ENCODE measurements at regions not wholly inside any gene's neighbourhood (a gene's known extent, or its start where the extent isn't known, plus 50 kb on each side); places are given as distances from the start of the nearest gene placed in this dataset.

GRCh38 chr11:80455818-80456217 lies 1015.0 kb upstream of the TENM4 start:
- Histone ChIP-seq H3K23me2 (ENCODE audit: low read depth, low read length) (no peaks in the 10 kb centered on the region), H4K8ac (ENCODE audit: extremely low read depth, insufficient read depth, low read length) (no peak overlapping the region), H3K56ac (replicated peaks; ENCODE audit: insufficient read length, low read depth, low read length) (no peak overlapping the region), H2BK5ac (ENCODE audit: low read depth, low read length) (no peak overlapping the region), H2AFZ (ENCODE audit: low read length) (no peak overlapping the region), H3K4me1 (replicated peaks in 1 of 4; ENCODE audit: control insufficient read depth in 3 of 4, insufficient read depth in 4 of 4, low read length in 3 of 4) (peaks cover 0 to 3% (median 0%) of the 10 kb centered on the region in 4 experiments; a peak in 1 of 7 replicates), H4K20me1 (replicated peaks in 1 of 2; ENCODE audit: control insufficient read depth in 1 of 2, insufficient read depth in 2 of 2, low read length in 2 of 2) (no peaks in the 10 kb centered on the region), H3K9me3 (ENCODE audit: insufficient read depth in 2 of 2, low read depth in 1 of 2, low read length in 1 of 2) (no peaks in the 10 kb centered on the region), H2BK120ac (replicated peaks; ENCODE audit: low read depth, low read length) (no peak overlapping the region), H3K23ac (ENCODE audit: insufficient read length) (no peak overlapping the region), H3K4me3 (ENCODE audit: extremely low read depth in 1 of 4, insufficient read depth in 2 of 4, low read depth in 3 of 4, low read length in 4 of 4) (no peak overlapping the region), H3K14ac (ENCODE audit: insufficient read length) (no peak overlapping the region), H2AK5ac (ENCODE audit: low read depth, low read length) (no peak overlapping the region), H3K79me1 (ENCODE audit: low read depth, low read length) (no peaks in the 10 kb centered on the region), H3K27me3 (replicated peaks in 1 of 4; ENCODE audit: control insufficient read depth in 3 of 4, extremely low read depth in 1 of 4, insufficient read depth in 3 of 4, low read length in 3 of 4) (no peaks in the 10 kb centered on the region), H3K9ac (replicated peaks in 1 of 4; ENCODE audit: extremely low read depth in 1 of 4, low read depth in 3 of 4, low read length in 3 of 4) (no peak overlapping the region), H3K18ac (ENCODE audit: extremely low read depth, low read length) (no peak overlapping the region), H3K27ac (ENCODE audit: low read depth, low read length) (no peak overlapping the region), H2BK15ac (ENCODE audit: low read length) (no peak overlapping the region), H2BK12ac (ENCODE audit: low read depth, low read length) (no peak overlapping the region), H3K4me2 (ENCODE audit: insufficient read depth in 1 of 2, low read depth in 2 of 2, low read length in 2 of 2) (no peak overlapping the region), H3K4ac (replicated peaks; ENCODE audit: insufficient read length, low read depth, low read length) (no peak overlapping the region), H4K5ac (ENCODE audit: insufficient read length, low read depth, low read length) (no peak overlapping the region), H4K91ac (replicated peaks; ENCODE audit: insufficient read length, low read length) (no peak overlapping the region), H3K79me2 (ENCODE audit: control insufficient read depth in 1 of 2, insufficient read depth in 2 of 2, low read length in 2 of 2) (no peaks in the 10 kb centered on the region), H3K36me3 (ENCODE audit: control insufficient read depth in 2 of 4, insufficient read depth in 4 of 4, low read length in 3 of 4) (no peaks in the 10 kb centered on the region), H2BK20ac (ENCODE audit: low read length) (no peak overlapping the region)
- 37% methylated on average over 1 of the region's 1 CpG; no CpG with 5 or more reads in 1 of the 2 experiments for WGBS, 2 experiments (ENCODE audit: extremely low coverage in 1 of 2, insufficient coverage in 1 of 2, insufficient read length in 1 of 2, insufficient replicate concordance in 2 of 2, low coverage in 1 of 2, low lambda C conversion rate in 2 of 2, missing lambda C conversion rate in 1 of 2)
- POLR2A ChIA-PET (ENCODE audit: partially characterized antibody): no interaction called here
- CTCF ChIA-PET (ENCODE audit: partially characterized antibody): no interaction called here
- TF ChIP-seq CREB1 (IDR thresholded peaks at IDR 0.05) (no peak), CEBPB (IDR thresholded peaks at IDR 0.05; ENCODE audit: low read depth, low read length) (no peak), CHD1 (IDR thresholded peaks at IDR 0.05; ENCODE audit: low read depth, low read length) (no peak), KDM4A (IDR thresholded peaks at IDR 0.05; ENCODE audit: low read depth, low read length, severe bottlenecking) (no peak), SRF (IDR thresholded peaks at IDR 0.05; ENCODE audit: low read depth, low read length) (no peak), POLR2A (IDR thresholded peaks at IDR 0.05; ENCODE audit: control extremely low read depth in 1 of 2, low read depth in 2 of 2, low read length in 2 of 2) (no peak), TBP (IDR thresholded peaks at IDR 0.05; ENCODE audit: low read depth, low read length) (no peak), RNF2 (IDR thresholded peaks at IDR 0.05; ENCODE audit: borderline replicate concordance, low read depth, low read length, missing control alignments, poor library complexity, severe bottlenecking) (no peak), CTCF (IDR thresholded peaks at IDR 0.05; ENCODE audit: control extremely low read depth in 1 of 3, insufficient read depth in 1 of 3, low read depth in 1 of 3, low read length in 3 of 3) (no peak)
- FAIRE-seq: no peak
- DNase-seq (ENCODE audit: low read depth in 1 of 2, low spot score in 2 of 2): no peak

Data from H1 (cell line).